ENCODE measurements at regions not wholly inside any gene's neighbourhood (a gene's known extent, or its start where the extent isn't known, plus 50 kb on each side); places are given as distances from the start of the nearest gene placed in this dataset.
"Not testable (repeated sequence)": the region's sequence is repeated elsewhere in the genome, so short reads cannot be mapped to it uniquely, and the experiment has no call there.

DNA sequence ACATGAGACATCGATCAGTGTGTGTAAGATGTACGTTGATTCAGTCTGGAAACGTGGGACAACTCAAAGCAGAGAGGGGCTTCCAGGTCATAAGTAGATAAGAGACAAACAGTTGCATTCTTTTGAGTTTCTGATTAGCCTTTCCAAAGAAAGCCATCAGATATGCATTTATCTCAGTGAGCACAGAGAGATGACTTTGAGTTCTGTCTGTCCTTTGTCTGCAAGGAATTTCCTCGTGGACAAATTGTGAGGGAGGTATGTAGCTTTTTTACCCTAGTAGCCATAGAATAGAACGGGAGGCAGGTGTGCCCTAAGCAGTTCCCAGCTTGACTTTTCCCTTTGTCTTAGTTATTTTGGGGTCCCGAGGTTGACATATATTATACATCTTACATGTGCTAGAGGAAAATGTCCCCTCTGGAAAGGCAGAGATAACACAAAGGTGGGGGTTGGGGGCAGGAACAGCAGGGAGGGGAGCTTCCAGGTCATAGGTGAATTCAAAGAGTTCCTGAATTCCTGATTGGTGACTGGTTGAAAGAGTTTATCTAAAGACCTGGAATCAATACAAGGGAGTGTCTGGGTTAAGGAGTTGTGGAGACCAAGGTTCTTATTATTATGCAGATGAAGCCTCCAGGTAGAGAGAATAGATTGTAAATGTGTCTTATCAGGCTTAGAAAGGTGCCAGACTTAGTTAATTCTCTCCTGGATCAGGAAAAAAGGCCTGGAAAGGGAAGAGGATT, 237.0 kb downstream of the NFATC2 start:
- no peak for DNase-seq

GRCh38 chr20:51303731-51304670, 238.5 kb downstream of the NFATC2 start:
- no peak for DNase-seq

- no peak for DNase-seq
Observed at GRCh38 chr20:51301026-51301425, 241.5 kb downstream of the NFATC2 start.

DNA sequence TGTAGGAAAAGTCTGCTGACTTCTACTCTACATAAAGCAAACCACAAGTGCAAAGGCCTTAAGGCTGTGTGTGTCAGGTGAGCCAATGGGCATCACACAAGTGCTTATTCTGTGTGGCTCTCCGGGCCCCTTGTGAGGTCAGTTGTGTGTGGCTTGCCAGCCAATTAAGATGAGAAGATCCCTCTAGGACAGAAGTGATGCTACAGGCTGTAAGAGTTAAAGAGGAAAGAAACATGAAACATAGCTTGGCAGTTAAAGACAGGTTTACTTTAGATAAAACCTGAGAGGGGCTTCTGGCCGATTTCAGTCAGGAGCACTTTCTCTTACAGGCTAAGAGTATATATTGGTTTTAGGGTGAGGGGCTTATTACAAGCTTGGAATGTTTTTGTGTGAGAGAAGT, 242.4 kb downstream of the NFATC2 start:
- DNase-seq, result no peak

DNA sequence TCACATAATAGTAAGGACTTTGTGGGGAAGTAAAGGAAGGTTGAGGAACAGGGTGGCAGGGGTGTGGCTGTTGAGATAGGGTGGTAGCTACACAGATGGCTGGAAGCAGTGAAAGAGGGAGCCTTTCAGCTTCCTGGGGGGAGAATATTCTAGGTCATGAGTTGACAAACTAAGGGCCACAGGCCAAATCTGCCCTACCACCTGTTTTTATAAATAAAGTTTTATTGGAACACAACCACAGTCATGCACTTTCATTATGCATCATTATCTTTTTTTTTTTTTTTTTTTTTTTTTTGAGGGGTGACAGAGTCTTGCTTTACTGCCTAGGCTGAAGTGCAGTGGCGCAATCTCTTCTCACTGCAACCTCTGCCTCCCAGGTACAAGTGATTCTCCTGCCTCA, 243.1 kb downstream of the NFATC2 start:
- no peak for DNase-seq

DNA sequence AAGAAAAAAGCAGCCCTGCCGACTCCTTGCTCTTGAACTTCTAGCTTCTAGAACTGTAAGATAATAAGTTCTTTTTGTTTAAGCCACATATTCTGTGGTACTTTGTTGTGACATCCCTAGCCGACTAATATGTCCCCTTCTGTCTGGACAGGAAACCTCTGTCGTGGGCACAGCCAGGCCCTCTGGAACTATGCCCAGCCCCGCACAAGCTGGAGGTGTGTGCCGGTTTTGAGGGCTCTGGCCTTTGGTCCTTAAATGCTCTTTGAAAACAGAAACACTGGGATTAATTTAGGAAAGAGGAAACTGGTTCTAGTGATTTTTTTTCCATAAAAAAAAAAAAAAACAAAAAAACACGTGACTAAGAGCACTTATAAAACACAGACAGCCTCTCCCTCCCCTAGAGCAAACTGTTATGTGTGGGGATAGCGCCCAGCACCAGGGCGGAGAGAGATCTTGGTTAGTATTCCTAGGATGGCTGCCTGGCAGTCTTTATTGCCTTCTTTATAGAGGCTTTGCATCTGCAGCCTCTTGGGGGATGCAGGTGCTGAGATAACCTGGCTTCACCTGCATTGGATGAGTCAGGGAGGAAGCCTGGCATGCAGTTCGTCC, 244.3 kb downstream of the NFATC2 start:
- no peak for DNase-seq

DNA sequence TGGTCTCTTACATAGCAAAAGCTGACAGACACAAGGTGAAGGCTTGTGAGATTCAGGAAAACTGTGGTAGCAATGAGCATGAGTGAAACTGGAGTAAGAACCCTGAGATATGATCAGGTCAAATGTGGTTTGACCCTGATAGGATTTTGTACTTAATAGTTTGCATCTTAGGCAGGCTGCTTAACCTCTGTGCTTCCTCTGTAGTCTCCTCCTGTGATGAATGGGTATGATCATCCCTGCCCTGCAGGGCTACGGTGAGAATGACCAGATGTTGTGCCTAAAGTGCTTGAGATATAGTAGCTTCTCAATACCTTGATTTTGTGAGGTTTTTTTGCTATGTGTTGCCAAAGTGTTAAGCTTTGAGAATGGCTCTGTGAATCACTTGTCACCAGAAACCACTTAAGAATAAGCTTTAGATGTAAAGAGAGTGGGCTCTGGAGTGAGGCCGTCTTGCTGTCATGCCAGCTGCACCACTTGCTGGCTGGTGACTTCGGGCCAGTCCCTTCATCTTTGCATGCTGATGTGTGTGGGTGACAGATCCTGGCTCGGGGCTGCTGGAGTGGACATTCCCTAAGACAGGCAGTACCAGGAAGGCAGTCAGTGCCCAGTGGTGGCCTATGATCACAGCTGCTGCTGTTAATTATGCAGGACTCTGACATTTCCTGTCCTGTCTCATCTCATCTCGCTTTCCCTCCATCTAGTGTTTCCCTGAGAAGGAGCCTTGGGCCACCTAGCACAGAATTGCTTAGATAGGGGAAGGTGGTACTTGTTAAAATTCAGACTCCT, 254.7 kb downstream of the NFATC2 start:
- DNase-seq, result no peak

- no peak for DNase-seq
Observed at GRCh38 chr20:51286758-51287157, 255.8 kb downstream of the NFATC2 start.

DNA sequence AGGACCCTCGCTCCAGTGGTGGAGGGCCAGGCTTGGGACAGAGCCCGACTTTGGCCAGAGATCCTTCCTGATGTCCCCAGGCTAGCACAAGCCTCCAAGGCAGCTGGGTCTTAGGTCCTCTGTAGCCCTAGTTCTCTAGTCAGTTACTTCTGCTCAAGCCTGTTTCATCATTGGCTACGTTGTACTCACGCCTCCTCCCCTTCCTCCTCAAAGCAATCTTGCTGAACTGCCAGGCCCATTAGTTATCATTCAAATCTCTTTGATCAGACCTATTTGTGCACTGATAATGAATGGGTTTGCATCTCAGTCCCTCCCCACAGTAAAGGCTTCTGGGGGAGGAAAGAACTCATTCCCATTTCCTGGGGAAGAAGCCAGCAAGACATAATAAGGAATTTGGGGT, 256.8 kb downstream of the NFATC2 start:
- DNase-seq, result no peak

- no peak for DNase-seq
Observed at GRCh38 chr20:51284871-51285270, 257.6 kb downstream of the NFATC2 start.

GRCh38 chr20:51284176-51284575, 258.3 kb downstream of the NFATC2 start:
- DNase-seq, result no peak

- no peak for DNase-seq
Observed at GRCh38 chr20:51281521-51281920, 258.6 kb upstream of the KCNG1 start.

DNA sequence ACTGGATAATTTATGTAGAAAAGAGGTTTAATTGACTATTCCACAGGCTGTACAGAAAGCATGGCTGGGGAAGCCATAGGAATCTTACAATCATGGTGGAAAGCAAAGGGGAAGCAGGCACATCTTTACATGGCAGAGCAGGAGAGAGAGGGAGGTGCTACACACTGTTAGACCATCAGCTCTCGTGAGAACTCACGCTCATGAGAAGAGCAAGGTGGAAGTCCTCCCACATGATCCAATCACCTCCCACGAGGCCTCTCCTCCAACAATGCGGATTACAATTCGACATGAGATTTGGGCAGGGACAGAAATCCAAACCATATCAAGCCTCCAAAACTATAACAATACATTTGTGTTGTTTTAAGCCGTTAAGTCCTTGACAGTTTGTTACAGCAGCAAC, 257.1 kb upstream of the KCNG1 start:
- DNase-seq, result no peak

- DNase-seq, result no peak
Observed at GRCh38 chr20:51277961-51278360, 255.1 kb upstream of the KCNG1 start.

DNA sequence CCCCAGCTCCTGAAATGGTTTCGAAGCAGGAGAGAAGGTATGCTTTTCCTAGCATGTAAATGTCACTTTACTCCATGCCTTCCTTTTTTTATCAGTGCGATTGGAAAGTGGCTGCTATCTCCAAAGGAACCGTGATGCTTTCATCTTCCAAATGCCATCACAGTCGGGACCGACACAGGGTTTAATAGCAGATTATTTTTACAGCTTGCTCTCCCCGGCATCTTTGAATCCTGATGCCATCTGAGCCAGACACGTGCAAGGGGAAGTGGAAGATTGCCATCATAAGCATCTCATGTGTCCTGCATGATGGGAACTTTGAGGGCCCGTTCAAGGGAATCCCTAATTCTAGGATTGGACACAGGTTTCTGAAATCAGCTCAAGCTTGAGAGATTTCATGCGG, 253.4 kb upstream of the KCNG1 start:
- no peak for DNase-seq

GRCh38 chr20:51275826-51276225, 252.9 kb upstream of the KCNG1 start:
- DNase-seq, result no peak

GRCh38 chr20:51275181-51275580, 252.3 kb upstream of the KCNG1 start:
- no peak for DNase-seq

DNA sequence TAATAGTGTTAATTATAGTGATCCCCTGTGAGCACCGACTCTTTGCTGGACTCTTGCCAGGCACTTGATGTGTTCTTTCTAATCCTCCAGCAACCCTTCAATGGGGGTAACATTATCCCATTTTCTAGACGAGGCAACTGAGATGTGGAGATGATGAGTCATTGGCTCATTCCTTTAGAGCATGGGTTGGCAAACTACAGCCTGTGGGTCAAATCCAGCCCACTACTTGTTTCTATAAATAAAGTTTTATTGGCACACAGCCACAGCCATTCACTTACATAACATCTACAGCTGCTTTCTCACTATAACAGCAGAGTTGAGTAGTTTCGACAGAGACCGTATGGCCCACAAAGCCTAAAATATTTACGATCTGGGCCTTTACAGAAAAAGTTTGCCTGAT, 249.5 kb upstream of the KCNG1 start:
- no peak for DNase-seq

DNA sequence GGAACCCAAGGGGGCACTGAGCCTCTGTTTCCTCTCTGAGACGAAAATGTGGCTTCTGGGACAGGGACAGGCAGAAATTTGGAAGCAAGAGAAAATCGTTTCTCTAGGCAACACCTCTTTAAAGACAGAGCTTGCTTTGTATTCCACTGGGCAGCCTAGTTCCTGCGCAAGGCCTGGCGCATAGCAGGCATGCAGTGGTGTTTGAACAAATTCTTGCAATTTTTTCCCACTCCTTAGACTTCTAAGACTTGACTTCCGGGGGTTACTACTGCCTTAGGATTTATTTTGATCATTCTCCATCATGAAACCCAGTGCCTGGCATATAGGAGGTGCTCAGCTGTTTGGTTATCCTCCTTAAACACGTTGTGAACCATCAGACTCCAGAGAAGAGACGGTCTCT, 249.0 kb upstream of the KCNG1 start:
- no peak for DNase-seq

- not testable (repeated sequence) for DNase-seq
Observed at GRCh38 chr20:51271289-51271688, 248.4 kb upstream of the KCNG1 start.

DNA sequence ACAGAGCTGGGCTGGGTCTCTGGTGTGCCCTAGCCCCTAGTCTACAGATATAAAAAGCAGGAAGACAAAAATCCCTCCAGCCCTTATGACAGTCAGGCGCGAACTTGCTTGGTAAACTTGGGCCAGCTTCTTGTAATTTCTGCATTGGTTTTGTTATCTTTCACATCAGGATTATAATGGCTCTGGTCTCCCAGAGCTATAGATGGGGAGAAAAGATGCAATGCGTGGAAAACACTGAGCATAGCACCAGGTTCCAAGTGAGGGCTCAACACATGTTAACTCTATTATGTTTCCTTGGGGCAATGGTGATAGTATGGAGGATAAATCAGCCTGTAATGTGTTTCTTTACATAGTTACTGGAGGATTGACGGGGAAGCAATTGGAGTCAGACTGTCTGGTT, 246.8 kb upstream of the KCNG1 start:
- no peak for DNase-seq

- no peak for DNase-seq
Observed at GRCh38 chr20:51267679-51268078, 244.8 kb upstream of the KCNG1 start.

GRCh38 chr20:51266353-51266752, 243.4 kb upstream of the KCNG1 start:
- no peak for DNase-seq
